ENCODE measurements at regions not wholly inside any gene's neighbourhood (a gene's known extent, or its start where the extent isn't known, plus 50 kb on each side); places are given as distances from the start of the nearest gene placed in this dataset.

DNA sequence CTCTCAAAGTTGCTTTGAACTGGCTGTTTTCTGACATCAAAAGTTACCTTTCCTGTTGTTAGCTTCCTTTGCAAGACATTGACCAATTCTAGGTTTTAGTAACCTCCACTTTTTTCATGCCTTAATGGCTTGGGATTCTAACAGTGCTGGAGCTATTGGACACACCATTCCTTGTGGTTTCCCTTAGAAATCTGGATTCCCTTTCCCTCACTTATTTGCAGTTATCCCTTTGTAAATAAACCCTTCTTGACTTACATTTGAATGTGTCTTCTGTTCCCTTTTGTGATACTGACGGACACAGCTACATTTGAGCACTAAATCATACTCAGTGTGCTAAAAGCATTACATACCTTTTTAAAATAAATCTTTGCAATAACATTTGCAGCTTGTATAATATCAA, 1927.6 kb upstream of the IGFBP7 start:
- TF ChIP-seq CEBPB (IDR thresholded peaks at IDR 0.05), result no peak
- no peak for TF ChIP-seq RAD21 (IDR thresholded peaks at IDR 0.05; ENCODE audit: low read depth)
- no peak for TF ChIP-seq ZBTB7A (IDR thresholded peaks at IDR 0.05; ENCODE audit: low read depth)
- no peak for TF ChIP-seq NFIC (IDR thresholded peaks at IDR 0.05)
- TF ChIP-seq, protein P1, sequence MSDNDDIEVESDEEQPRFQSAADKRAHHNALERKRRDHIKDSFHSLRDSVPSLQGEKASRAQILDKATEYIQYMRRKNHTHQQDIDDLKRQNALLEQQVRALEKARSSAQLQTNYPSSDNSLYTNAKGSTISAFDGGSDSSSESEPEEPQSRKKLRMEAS (IDR thresholded peaks at IDR 0.05), result no peak
- no peak for TF ChIP-seq CREB1 (IDR thresholded peaks at IDR 0.05; ENCODE audit: low read depth)
- no peak for TF ChIP-seq TAF1 (IDR thresholded peaks at IDR 0.05; ENCODE audit: low read depth)
- TF ChIP-seq, protein P2, sequence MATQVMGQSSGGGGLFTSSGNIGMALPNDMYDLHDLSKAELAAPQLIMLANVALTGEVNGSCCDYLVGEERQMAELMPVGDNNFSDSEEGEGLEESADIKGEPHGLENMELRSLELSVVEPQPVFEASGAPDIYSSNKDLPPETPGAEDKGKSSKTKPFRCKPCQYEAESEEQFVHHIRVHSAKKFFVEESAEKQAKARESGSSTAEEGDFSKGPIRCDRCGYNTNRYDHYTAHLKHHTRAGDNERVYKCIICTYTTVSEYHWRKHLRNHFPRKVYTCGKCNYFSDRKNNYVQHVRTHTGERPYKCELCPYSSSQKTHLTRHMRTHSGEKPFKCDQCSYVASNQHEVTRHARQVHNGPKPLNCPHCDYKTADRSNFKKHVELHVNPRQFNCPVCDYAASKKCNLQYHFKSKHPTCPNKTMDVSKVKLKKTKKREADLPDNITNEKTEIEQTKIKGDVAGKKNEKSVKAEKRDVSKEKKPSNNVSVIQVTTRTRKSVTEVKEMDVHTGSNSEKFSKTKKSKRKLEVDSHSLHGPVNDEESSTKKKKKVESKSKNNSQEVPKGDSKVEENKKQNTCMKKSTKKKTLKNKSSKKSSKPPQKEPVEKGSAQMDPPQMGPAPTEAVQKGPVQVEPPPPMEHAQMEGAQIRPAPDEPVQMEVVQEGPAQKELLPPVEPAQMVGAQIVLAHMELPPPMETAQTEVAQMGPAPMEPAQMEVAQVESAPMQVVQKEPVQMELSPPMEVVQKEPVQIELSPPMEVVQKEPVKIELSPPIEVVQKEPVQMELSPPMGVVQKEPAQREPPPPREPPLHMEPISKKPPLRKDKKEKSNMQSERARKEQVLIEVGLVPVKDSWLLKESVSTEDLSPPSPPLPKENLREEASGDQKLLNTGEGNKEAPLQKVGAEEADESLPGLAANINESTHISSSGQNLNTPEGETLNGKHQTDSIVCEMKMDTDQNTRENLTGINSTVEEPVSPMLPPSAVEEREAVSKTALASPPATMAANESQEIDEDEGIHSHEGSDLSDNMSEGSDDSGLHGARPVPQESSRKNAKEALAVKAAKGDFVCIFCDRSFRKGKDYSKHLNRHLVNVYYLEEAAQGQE (IDR thresholded peaks at IDR 0.05; ENCODE audit: low read depth), result no peak
- TF ChIP-seq, protein P3, sequence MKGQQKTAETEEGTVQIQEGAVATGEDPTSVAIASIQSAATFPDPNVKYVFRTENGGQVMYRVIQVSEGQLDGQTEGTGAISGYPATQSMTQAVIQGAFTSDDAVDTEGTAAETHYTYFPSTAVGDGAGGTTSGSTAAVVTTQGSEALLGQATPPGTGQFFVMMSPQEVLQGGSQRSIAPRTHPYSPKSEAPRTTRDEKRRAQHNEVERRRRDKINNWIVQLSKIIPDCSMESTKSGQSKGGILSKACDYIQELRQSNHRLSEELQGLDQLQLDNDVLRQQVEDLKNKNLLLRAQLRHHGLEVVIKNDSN (IDR thresholded peaks at IDR 0.05), result no peak
- no peak for TF ChIP-seq FOXM1 (IDR thresholded peaks at IDR 0.05; ENCODE audit: borderline replicate concordance, low read depth)
- no peak for TF ChIP-seq TEAD4 (IDR thresholded peaks at IDR 0.05)
- TF ChIP-seq EGR1 (IDR thresholded peaks at IDR 0.05), result no peak
- no peak for TF ChIP-seq EP300 (IDR thresholded peaks at IDR 0.05; ENCODE audit: borderline replicate concordance)
- TF ChIP-seq YY1 (IDR thresholded peaks at IDR 0.05; ENCODE audit: low read depth), result no peak

DNA sequence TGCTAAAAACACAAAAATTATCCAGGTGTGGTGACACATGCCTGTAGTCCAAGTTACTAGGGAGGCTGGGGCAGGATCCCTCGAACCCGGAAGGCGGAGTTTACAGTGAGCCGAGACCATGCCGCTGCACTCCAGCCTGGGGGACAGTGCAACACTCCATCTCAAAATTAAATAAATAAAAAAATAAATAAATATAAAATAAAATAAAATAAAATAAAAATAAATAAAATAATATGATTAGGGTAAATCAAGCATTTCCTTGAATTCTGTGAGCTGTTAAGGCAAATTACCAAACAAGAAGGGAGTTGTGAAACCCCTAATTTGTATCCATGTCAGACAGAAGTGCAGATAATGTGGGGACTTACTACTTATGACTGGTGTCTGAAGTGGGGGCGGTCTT, 1928.9 kb upstream of the IGFBP7 start:
- TF ChIP-seq TCF12 (IDR thresholded peaks at IDR 0.05; ENCODE audit: low read depth), result no peak

DNA sequence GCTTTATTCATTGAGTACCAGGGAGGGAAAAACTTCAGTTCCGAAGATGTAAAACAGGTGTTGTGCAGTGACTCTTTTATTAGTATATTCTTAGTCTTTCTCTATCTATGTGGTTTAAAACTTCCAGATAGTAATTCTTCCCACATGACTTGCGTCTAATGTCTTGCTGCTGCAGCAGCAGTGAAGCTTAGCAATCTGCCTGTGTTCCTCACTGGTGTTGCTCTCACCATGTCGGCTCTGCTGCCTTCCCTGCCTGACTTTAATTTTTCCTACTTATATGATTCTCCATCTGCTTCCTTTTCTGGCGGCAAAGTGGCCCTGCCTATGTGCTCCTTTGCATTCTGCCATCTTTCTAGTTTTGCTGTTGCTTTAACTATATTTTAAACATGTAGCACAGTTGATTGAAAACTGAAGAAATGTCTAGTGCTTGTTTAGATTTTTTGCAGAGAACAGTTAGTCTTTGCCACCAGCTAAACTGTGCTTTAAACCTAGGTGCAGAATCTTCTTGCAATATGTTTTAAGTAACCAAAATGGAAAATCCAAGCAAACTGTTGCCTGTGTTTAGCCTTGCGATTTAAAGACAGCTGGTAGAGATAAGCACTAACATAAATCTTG, 1934.2 kb upstream of the IGFBP7 start:
- TF ChIP-seq NFIC (IDR thresholded peaks at IDR 0.05) (no peak), RAD21 (IDR thresholded peaks at IDR 0.05; ENCODE audit: low read depth) (no peak), TEAD4 (IDR thresholded peaks at IDR 0.05) (no peak), EP300 (IDR thresholded peaks at IDR 0.05; ENCODE audit: borderline replicate concordance) (no peak), CREB1 (IDR thresholded peaks at IDR 0.05; ENCODE audit: low read depth) (no peak), EGR1 (IDR thresholded peaks at IDR 0.05) (no peak), YY1 (IDR thresholded peaks at IDR 0.05; ENCODE audit: low read depth) (no peak), TCF12 (IDR thresholded peaks at IDR 0.05; ENCODE audit: low read depth) (no peak), TAF1 (IDR thresholded peaks at IDR 0.05; ENCODE audit: low read depth) (no peak), ZBTB7A (IDR thresholded peaks at IDR 0.05; ENCODE audit: low read depth) (no peak)
- TF ChIP-seq, protein P2 (IDR thresholded peaks at IDR 0.05; ENCODE audit: low read depth), result no peak
- TF ChIP-seq, protein P3 (IDR thresholded peaks at IDR 0.05), result no peak
- TF ChIP-seq, protein P1 (IDR thresholded peaks at IDR 0.05), result no peak

DNA sequence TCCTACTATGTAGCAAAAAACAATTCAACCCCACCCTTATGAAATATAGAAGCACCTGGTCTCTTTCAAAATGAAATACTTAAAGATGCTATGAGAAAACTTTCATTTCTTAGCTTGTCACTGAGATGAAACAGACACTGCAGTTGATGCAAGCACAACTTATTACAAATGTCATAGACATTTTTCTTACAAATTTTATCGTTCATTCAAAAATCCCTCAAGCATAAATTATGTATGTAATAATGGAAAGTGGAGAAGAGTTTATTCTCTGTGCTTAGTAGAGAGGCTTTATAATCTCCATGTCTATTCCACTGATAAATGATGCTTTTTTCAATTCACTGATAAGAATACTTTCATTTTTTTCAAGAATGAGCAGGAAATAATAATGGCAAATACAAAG, 1943.9 kb upstream of the IGFBP7 start:
- TF ChIP-seq YY1 (IDR thresholded peaks at IDR 0.05; ENCODE audit: low read depth) (no peak), CEBPB (IDR thresholded peaks at IDR 0.05) (no peak), NFIC (IDR thresholded peaks at IDR 0.05) (no peak), TAF1 (IDR thresholded peaks at IDR 0.05; ENCODE audit: low read depth) (no peak), FOXM1 (IDR thresholded peaks at IDR 0.05; ENCODE audit: borderline replicate concordance, low read depth) (no peak), ZBTB7A (IDR thresholded peaks at IDR 0.05; ENCODE audit: low read depth) (no peak), EP300 (IDR thresholded peaks at IDR 0.05; ENCODE audit: borderline replicate concordance) (no peak)
- TF ChIP-seq, protein P3 (IDR thresholded peaks at IDR 0.05), result no peak

DNA sequence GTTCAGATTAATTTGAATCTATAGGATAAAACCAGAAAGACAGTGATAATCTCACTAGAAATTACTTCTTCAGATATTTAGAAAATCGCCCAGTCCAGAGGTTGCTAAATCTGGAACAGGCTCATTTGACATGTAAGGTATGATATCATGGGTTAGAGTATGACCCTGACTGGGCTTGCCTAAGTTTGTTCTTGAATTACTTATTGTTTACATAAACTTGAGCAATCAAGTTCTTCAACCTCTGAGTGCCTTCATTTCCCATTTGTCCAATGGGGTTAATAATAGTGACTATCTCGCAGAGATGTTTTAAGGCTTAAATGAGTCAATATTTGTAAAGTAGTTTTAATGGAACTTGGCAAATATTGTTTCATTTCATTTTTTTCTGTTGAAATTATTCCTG, 1947.6 kb upstream of the IGFBP7 start:
- no peak for TF ChIP-seq EP300 (IDR thresholded peaks at IDR 0.05; ENCODE audit: borderline replicate concordance)
- TF ChIP-seq TCF12 (IDR thresholded peaks at IDR 0.05; ENCODE audit: low read depth), result no peak
- TF ChIP-seq CEBPB (IDR thresholded peaks at IDR 0.05), result no peak
- TF ChIP-seq, protein P3 (IDR thresholded peaks at IDR 0.05), result no peak
- TF ChIP-seq RAD21 (IDR thresholded peaks at IDR 0.05; ENCODE audit: low read depth), result no peak
- TF ChIP-seq, protein P2 (IDR thresholded peaks at IDR 0.05; ENCODE audit: low read depth), result no peak
- no peak for TF ChIP-seq FOXM1 (IDR thresholded peaks at IDR 0.05; ENCODE audit: borderline replicate concordance, low read depth)
- TF ChIP-seq ZBTB7A (IDR thresholded peaks at IDR 0.05; ENCODE audit: low read depth), result no peak
- TF ChIP-seq NFIC (IDR thresholded peaks at IDR 0.05), result no peak
- no peak for TF ChIP-seq CREB1 (IDR thresholded peaks at IDR 0.05; ENCODE audit: low read depth)
- no peak for TF ChIP-seq EGR1 (IDR thresholded peaks at IDR 0.05)
- no peak for TF ChIP-seq TEAD4 (IDR thresholded peaks at IDR 0.05)

All from Ishikawa (cell line).